ENCODE measurements at regions not wholly inside any gene's neighbourhood (a gene's known extent, or its start where the extent isn't known, plus 50 kb on each side); places are given as distances from the start of the nearest gene placed in this dataset.

- no peak overlapping the region for H3K27ac Mint-ChIP-seq
- no peaks in the 10 kb centered on the region for H3K27me3 Mint-ChIP-seq (ENCODE audit: low read depth)
- no peak overlapping the region for H3K4me3 Mint-ChIP-seq
- no peak for DNase-seq
- peaks cover 3 to 5% of the 10 kb centered on the region in 2 donors for H3K36me3 Mint-ChIP-seq (ENCODE audit: insufficient read depth in 2 of 2)
- no peak for ATAC-seq (replicated peaks in 1 of 2)
- peaks cover 12% of the 10 kb centered on the region for H3K4me1 Mint-ChIP-seq (ENCODE audit: low read depth)
- H3K9me3 Mint-ChIP-seq = peaks cover 3 to 12% of the 10 kb centered on the region in 2 donors
Observed at GRCh38 chr14:98093111-98093510, 1178.9 kb downstream of the BCL11B start.

- H3K27ac Mint-ChIP-seq = peak overlapping the region; percentile 85
- H3K27me3 Mint-ChIP-seq (ENCODE audit: low read depth) = no peaks in the 10 kb centered on the region
Observed at GRCh38 chr14:98099527-98099926, 1172.5 kb downstream of the BCL11B start.

GRCh38 chr14:98101323-98101722 lies 1170.7 kb downstream of the BCL11B start:
- Mint-ChIP-seq H3K36me3 (ENCODE audit: insufficient read depth in 2 of 2) (peaks cover 5 to 19% of the 10 kb centered on the region in 2 donors), H3K4me1 (ENCODE audit: low read depth) (peaks cover 49% of the 10 kb centered on the region), H3K27ac (no peak overlapping the region), H3K4me3 (peak overlapping the region in 1 of 2 donors; percentile 26), H3K27me3 (ENCODE audit: low read depth) (no peaks in the 10 kb centered on the region), H3K9me3 (peaks cover 4 to 17% of the 10 kb centered on the region in 2 donors)
- ATAC-seq (replicated peaks in 1 of 2) (no peak), DNase-seq (no peak)

More at GRCh38 chr14:98099527-98099926, 1172.5 kb downstream of the BCL11B start:
- peaks cover 5 to 19% of the 10 kb centered on the region in 2 donors for H3K36me3 Mint-ChIP-seq (ENCODE audit: insufficient read depth in 2 of 2)
- H3K9me3 Mint-ChIP-seq = peaks cover 4 to 17% of the 10 kb centered on the region in 2 donors
- DNase-seq (peak in 1 of 2 donors; percentile 6), ATAC-seq (replicated peaks in 1 of 2) (peak; percentile 94 to 97)
- H3K4me1 Mint-ChIP-seq (ENCODE audit: low read depth) = peaks cover 51% of the 10 kb centered on the region
- H3K4me3 Mint-ChIP-seq = peak overlapping the region; percentile 27 to 62

- H3K9me3 Mint-ChIP-seq = peaks cover 4 to 11% of the 10 kb centered on the region in 2 donors
- DNase-seq = peak in 1 of 2 donors; percentile 11
- no peak overlapping the region for H3K4me3 Mint-ChIP-seq
- no peak overlapping the region for H3K27ac Mint-ChIP-seq
- H3K27me3 Mint-ChIP-seq (ENCODE audit: low read depth) = no peaks in the 10 kb centered on the region
- peak in 1 of 2 donors; percentile 25 for ATAC-seq (replicated peaks in 1 of 2)
- peaks cover 44% of the 10 kb centered on the region for H3K4me1 Mint-ChIP-seq (ENCODE audit: low read depth)
- H3K36me3 Mint-ChIP-seq (ENCODE audit: insufficient read depth in 2 of 2) = peaks cover 5 to 16% of the 10 kb centered on the region in 2 donors
Observed at GRCh38 chr14:98103705-98104104, 1168.3 kb downstream of the BCL11B start.

GRCh38 chr14:98109326-98109725 lies 1162.7 kb downstream of the BCL11B start:
- H3K4me1 Mint-ChIP-seq (ENCODE audit: low read depth) = peaks cover 14% of the 10 kb centered on the region
- H3K4me3 Mint-ChIP-seq = no peak overlapping the region
- ATAC-seq (replicated peaks in 1 of 2) (no peak), DNase-seq (no peak)
- H3K9me3 Mint-ChIP-seq = peaks cover 0 to 1% of the 10 kb centered on the region in 2 donors
- no peaks in the 10 kb centered on the region for H3K36me3 Mint-ChIP-seq (ENCODE audit: insufficient read depth in 2 of 2)
- H3K27ac Mint-ChIP-seq = no peak overlapping the region
- no peaks in the 10 kb centered on the region for H3K27me3 Mint-ChIP-seq (ENCODE audit: low read depth)

GRCh38 chr14:98112194-98112780 lies 1159.7 kb downstream of the BCL11B start:
- no peak for DNase-seq
- H3K4me1 Mint-ChIP-seq (ENCODE audit: low read depth) = peaks cover 27% of the 10 kb centered on the region
- H3K27me3 Mint-ChIP-seq (ENCODE audit: low read depth) = no peaks in the 10 kb centered on the region
- H3K9me3 Mint-ChIP-seq = no peaks in the 10 kb centered on the region
- H3K36me3 Mint-ChIP-seq (ENCODE audit: insufficient read depth in 2 of 2) = no peaks in the 10 kb centered on the region
- no peak overlapping the region for H3K27ac Mint-ChIP-seq
- no peak for ATAC-seq (replicated peaks in 1 of 2)
- no peak overlapping the region for H3K4me3 Mint-ChIP-seq

- peaks cover 27% of the 10 kb centered on the region for H3K4me1 Mint-ChIP-seq (ENCODE audit: low read depth)
- no peak overlapping the region for H3K4me3 Mint-ChIP-seq
- no peaks in the 10 kb centered on the region for H3K36me3 Mint-ChIP-seq (ENCODE audit: insufficient read depth in 2 of 2)
- no peak for DNase-seq
- no peaks in the 10 kb centered on the region for H3K9me3 Mint-ChIP-seq
- H3K27me3 Mint-ChIP-seq (ENCODE audit: low read depth) = no peaks in the 10 kb centered on the region
- H3K27ac Mint-ChIP-seq = peak overlapping the region; percentile 75
- no peak for ATAC-seq (replicated peaks in 1 of 2)
Observed at GRCh38 chr14:98114122-98114895, 1157.7 kb downstream of the BCL11B start.

GRCh38 chr14:98114946-98115345 lies 1157.1 kb downstream of the BCL11B start:
- Mint-ChIP-seq H3K27ac (peak overlapping the region; percentile 47), H3K9me3 (peaks cover 0 to 4% of the 10 kb centered on the region in 2 donors), H3K27me3 (ENCODE audit: low read depth) (no peaks in the 10 kb centered on the region), H3K36me3 (ENCODE audit: insufficient read depth in 2 of 2) (peaks cover 2% of the 10 kb centered on the region in 2 donors), H3K4me3 (no peak overlapping the region), H3K4me1 (ENCODE audit: low read depth) (peaks cover 27% of the 10 kb centered on the region)
- DNase-seq (no peak), ATAC-seq (replicated peaks in 1 of 2) (no peak)

- Mint-ChIP-seq H3K4me3 (no peak overlapping the region), H3K36me3 (ENCODE audit: insufficient read depth in 2 of 2) (peaks cover 3 to 5% of the 10 kb centered on the region in 2 donors), H3K9me3 (peaks cover 0 to 7% of the 10 kb centered on the region in 2 donors), H3K27me3 (ENCODE audit: low read depth) (no peaks in the 10 kb centered on the region), H3K27ac (no peak overlapping the region), H3K4me1 (ENCODE audit: low read depth) (peaks cover 51% of the 10 kb centered on the region)
- DNase-seq = no peak
- ATAC-seq (replicated peaks in 1 of 2) = no peak
Observed at GRCh38 chr14:98118749-98119148, 1153.2 kb downstream of the BCL11B start.

- H3K27me3 Mint-ChIP-seq (ENCODE audit: low read depth) = no peaks in the 10 kb centered on the region
- DNase-seq (no peak), ATAC-seq (replicated peaks in 1 of 2) (peak; percentile 39 to 46)
- peaks cover 47% of the 10 kb centered on the region for H3K4me1 Mint-ChIP-seq (ENCODE audit: low read depth)
- no peak overlapping the region for H3K27ac Mint-ChIP-seq
- no peak overlapping the region for H3K4me3 Mint-ChIP-seq
- H3K9me3 Mint-ChIP-seq = peaks cover 0 to 12% of the 10 kb centered on the region in 2 donors
- H3K36me3 Mint-ChIP-seq (ENCODE audit: insufficient read depth in 2 of 2) = peaks cover 3 to 7% of the 10 kb centered on the region in 2 donors
Observed at GRCh38 chr14:98119739-98120138, 1152.3 kb downstream of the BCL11B start.

- Mint-ChIP-seq H3K27ac (no peak overlapping the region), H3K9me3 (peaks cover 0 to 16% of the 10 kb centered on the region in 2 donors), H3K4me1 (ENCODE audit: low read depth) (peaks cover 37% of the 10 kb centered on the region), H3K36me3 (ENCODE audit: insufficient read depth in 2 of 2) (peaks cover 3 to 8% of the 10 kb centered on the region in 2 donors), H3K4me3 (no peak overlapping the region), H3K27me3 (ENCODE audit: low read depth) (no peaks in the 10 kb centered on the region)
- ATAC-seq (replicated peaks in 1 of 2) (peak; percentile 96 to 99), DNase-seq (peak in 1 of 2 donors; percentile 50)
Observed at GRCh38 chr14:98120831-98121464, 1151.0 kb downstream of the BCL11B start.

GRCh38 chr14:98122527-98122926 lies 1149.5 kb downstream of the BCL11B start:
- ATAC-seq (replicated peaks in 1 of 2) = no peak
- Mint-ChIP-seq H3K27ac (no peak overlapping the region), H3K4me3 (no peak overlapping the region), H3K36me3 (ENCODE audit: insufficient read depth in 2 of 2) (peaks cover 3 to 8% of the 10 kb centered on the region in 2 donors), H3K9me3 (peaks cover 0 to 16% of the 10 kb centered on the region in 2 donors), H3K4me1 (ENCODE audit: low read depth) (peaks cover 37% of the 10 kb centered on the region), H3K27me3 (ENCODE audit: low read depth) (no peaks in the 10 kb centered on the region)
- DNase-seq = no peak

- Mint-ChIP-seq H3K4me3 (no peak overlapping the region), H3K36me3 (ENCODE audit: insufficient read depth in 2 of 2) (no peaks in the 10 kb centered on the region), H3K27ac (no peak overlapping the region), H3K27me3 (ENCODE audit: low read depth) (no peaks in the 10 kb centered on the region), H3K4me1 (ENCODE audit: low read depth) (peaks cover 39% of the 10 kb centered on the region), H3K9me3 (no peaks in the 10 kb centered on the region)
- ATAC-seq (replicated peaks in 1 of 2) = no peak
- DNase-seq = no peak
Observed at GRCh38 chr14:98130691-98131090, 1141.3 kb downstream of the BCL11B start.
